H9 (cell line): ENCODE measurements at regions not wholly inside any gene's neighbourhood (a gene's known extent, or its start where the extent isn't known, plus 50 kb on each side); places are given as distances from the start of the nearest gene placed in this dataset.
A peak's percentile ranks its signal among the peaks of the same experiment; 100 is the strongest.

ENCODE experiments used
- DNase-seq: peaks from one replicate; pipeline ENCODE4 v3.0.0-alpha.2; 2017
- H2AFZ ChIP-seq: one replicate; pipeline ENCODE4 v1.6.1; 2013; ENCODE audit warnings: mild to moderate bottlenecking, low read length, control low read depth, moderate library complexity
- H2AK5ac ChIP-seq: 2 replicates; pipeline ENCODE4 v1.6.1; 2013; ENCODE audit warnings: low read length, control low read depth, mixed read lengths; ENCODE audit not compliant: insufficient read length
- H2BK120ac ChIP-seq: one replicate; pipeline ENCODE4 v1.6.1; 2013; ENCODE audit warnings: low read depth, mild to moderate bottlenecking, low read length, control low read depth, inconsistent platforms; ENCODE audit not compliant: poor library complexity, severe bottlenecking
- H2BK12ac ChIP-seq: 2 replicates; pipeline ENCODE4 v1.6.1; 2013; ENCODE audit warnings: low read length, control low read depth, mixed read lengths, low read depth; ENCODE audit not compliant: insufficient read length
- H2BK15ac ChIP-seq: 2 replicates; pipeline ENCODE4 v1.6.1; 2013; ENCODE audit warnings: low read depth, low read length, control low read depth
- H2BK20ac ChIP-seq: one replicate; pipeline ENCODE4 v1.6.1; 2013; ENCODE audit warnings: low read depth, mild to moderate bottlenecking, low read length, control low read depth, inconsistent platforms; ENCODE audit not compliant: poor library complexity, severe bottlenecking
- H2BK5ac ChIP-seq: 2 replicates; pipeline ENCODE4 v1.6.1; 2013; ENCODE audit warnings: low read length, control low read depth, mixed read lengths; ENCODE audit not compliant: insufficient read length
- H3K14ac ChIP-seq: 2 replicates; pipeline ENCODE4 v1.6.1; 2013; ENCODE audit warnings: low read length, control low read depth; ENCODE audit not compliant: insufficient read depth
- H3K18ac ChIP-seq: 2 replicates; pipeline ENCODE4 v1.6.1; 2013; ENCODE audit warnings: low read depth, mild to moderate bottlenecking, mixed read lengths, low read length, control low read depth; ENCODE audit not compliant: insufficient read length
- H3K23ac ChIP-seq: 2 replicates; pipeline ENCODE4 v1.6.1; 2013; ENCODE audit warnings: low read length, control low read depth, mixed read lengths, low read depth; ENCODE audit not compliant: insufficient read length
- H3K23me2 ChIP-seq: 2 replicates; pipeline ENCODE4 v1.6.1; 2013; ENCODE audit warnings: low read depth, mild to moderate bottlenecking, mixed read lengths, low read length, control low read depth; ENCODE audit not compliant: insufficient read length, poor library complexity, severe bottlenecking
- H3K27ac ChIP-seq: 2 replicates; pipeline ENCODE4 v1.5.1; 2013; ENCODE audit warnings: low read length, control low read depth, mixed read lengths, low read depth; ENCODE audit not compliant: insufficient read length
- H3K27me3 ChIP-seq: 2 replicates; pipeline ENCODE4 v1.6.1; 2013; ENCODE audit warnings: low read length, control low read depth, inconsistent platforms; ENCODE audit not compliant: insufficient read depth
- H3K4ac ChIP-seq: 2 replicates; pipeline ENCODE4 v1.6.1; 2013; ENCODE audit warnings: low read depth, mild to moderate bottlenecking, control low read depth, inconsistent platforms, low read length, moderate library complexity
- H3K4me1 ChIP-seq: 2 replicates; pipeline ENCODE4 v1.6.1; 2013; ENCODE audit warnings: low read length, control low read depth, inconsistent platforms; ENCODE audit not compliant: insufficient read depth
- H3K4me2 ChIP-seq: 2 replicates; pipeline ENCODE4 v1.6.1; 2013; ENCODE audit warnings: low read length, control low read depth, mixed read lengths; ENCODE audit not compliant: insufficient read length, insufficient read depth
- H3K56ac ChIP-seq: 2 replicates; pipeline ENCODE4 v1.6.1; 2013; ENCODE audit warnings: low read depth, mild to moderate bottlenecking, mixed read lengths, low read length, control low read depth; ENCODE audit not compliant: insufficient read length
- H3K79me1 ChIP-seq: 2 replicates; pipeline ENCODE4 v1.6.1; 2013; ENCODE audit warnings: low read depth, mild to moderate bottlenecking, moderate library complexity, low read length, control low read depth, inconsistent platforms; ENCODE audit not compliant: insufficient read depth, poor library complexity, severe bottlenecking
- H3K79me2 ChIP-seq: 2 replicates; pipeline ENCODE4 v1.6.1; 2013; ENCODE audit warnings: low read length, control low read depth, inconsistent platforms; ENCODE audit not compliant: insufficient read depth
- H3K9ac ChIP-seq: 2 replicates; pipeline ENCODE4 v1.6.1; 2013; ENCODE audit warnings: low read length, control low read depth, mixed read lengths; ENCODE audit not compliant: insufficient read length; ENCODE audit errors: extremely low read depth
- H3K9me3 ChIP-seq: one replicate; pipeline ENCODE4 v1.6.1; 2013; ENCODE audit warnings: low read depth, low read length, inconsistent platforms; ENCODE audit not compliant: control insufficient read depth
- H3T11ph ChIP-seq: one replicate; pipeline ENCODE4 v1.6.1; 2013; ENCODE audit warnings: mild to moderate bottlenecking, low read length, control low read depth, inconsistent platforms
- H4K20me1 ChIP-seq: one replicate; pipeline ENCODE4 v1.6.1; 2013; ENCODE audit not compliant: control insufficient read depth, insufficient read length, insufficient read depth
- H4K5ac ChIP-seq: 2 replicates; pipeline ENCODE4 v1.6.1; 2013; ENCODE audit warnings: low read depth, mild to moderate bottlenecking, mixed read lengths, low read length, control low read depth; ENCODE audit not compliant: insufficient read length
- H4K8ac ChIP-seq: replicated peaks from 2 replicates; pipeline ENCODE4 v1.6.1; 2013; ENCODE audit warnings: low read length, control low read depth, mixed read lengths, low read depth; ENCODE audit not compliant: insufficient read length
- H4K91ac ChIP-seq: 2 replicates; pipeline ENCODE4 v1.6.1; 2013; ENCODE audit warnings: low read depth, mild to moderate bottlenecking, moderate library complexity, mixed read lengths, low read length, control low read depth; ENCODE audit not compliant: insufficient read length
- H3K27ac Mint-ChIP-seq, 3 experiments: 2 replicates in 2 of 3; 3 replicates in 1 of 3; pipeline ENCODE4 v1.8.0; 2020 to 2021; ENCODE audit warnings: mixed read lengths in 3 of 3, mild to moderate bottlenecking in 1 of 3, moderate library complexity in 1 of 3
- H3K27me3 Mint-ChIP-seq: 2 replicates; pipeline ENCODE4 v1.8.0; 2021; ENCODE audit warnings: low read depth, mild to moderate bottlenecking, moderate library complexity, mixed read lengths
- H3K36me3 Mint-ChIP-seq, 3 experiments: 2 replicates in 2 of 3; 3 replicates in 1 of 3; pipeline ENCODE4 v1.8.0; 2020 to 2021; ENCODE audit warnings: low read depth in 3 of 3, mixed read lengths in 3 of 3; ENCODE audit not compliant: insufficient read depth in 1 of 3
- H3K4me1 Mint-ChIP-seq, 2 experiments: 2 replicates each; pipeline ENCODE4 v1.8.0; 2020; ENCODE audit warnings: mixed read lengths in 2 of 2
- H3K4me3 Mint-ChIP-seq, 2 experiments: 2 replicates in 1 of 2; 3 replicates in 1 of 2; pipeline ENCODE4 v1.8.0; 2020 to 2021; ENCODE audit warnings: mild to moderate bottlenecking in 2 of 2, mixed read lengths in 2 of 2, moderate library complexity in 1 of 2
- H3K9me3 Mint-ChIP-seq, 2 experiments: 2 replicates in 1 of 2; 3 replicates in 1 of 2; pipeline ENCODE4 v1.8.0; 2020; ENCODE audit warnings: mild to moderate bottlenecking in 2 of 2, mixed read lengths in 2 of 2, moderate library complexity in 1 of 2
- CTCF ChIP-seq: fragments of 200-600 bp; sonication (generic); conservative IDR thresholded peaks from 3 replicates; pipeline ENCODE4 v1.8.0; 2021; ENCODE audit warnings: antibody characterized with exemption, mild to moderate bottlenecking
- WGBS: extraction: QIAGEN DNeasy Blood & Tissue Kit; methylation state at CpG from one replicate; pipeline ENCODE4 v1.1.7; 2013; ENCODE audit warnings: missing lambda C conversion rate, low lambda C conversion rate, mixed read lengths; ENCODE audit not compliant: insufficient read length; ENCODE audit errors: extremely low coverage; 5-methylcytosine and 5-hydroxymethylcytosine counted together

GRCh38 chr10:128375171-128375570, 248.9 kb upstream of the MKI67 start:
- no peaks in the 10 kb centered on the region for H3K79me2 ChIP-seq
- H3K56ac ChIP-seq, result no peak overlapping the region
- no peak overlapping the region for H2BK5ac ChIP-seq
- H3K14ac ChIP-seq, result no peak overlapping the region
- Mint-ChIP-seq H3K36me3 (no peaks in the 10 kb centered on the region; a peak in 1 of 7 replicates), H3K4me3 (no peak overlapping the region), H3K4me1 (no peaks in the 10 kb centered on the region), H3K27ac (peak overlapping the region in 1 of 3 experiments; percentile 18; a peak in 1 of 7 replicates), H3K9me3 (no peaks in the 10 kb centered on the region; a peak in 1 of 5 replicates), H3K27me3 (peaks cover 5% of the 10 kb centered on the region)
- no peak overlapping the region for H2BK20ac ChIP-seq
- H3K18ac ChIP-seq, result no peak overlapping the region
- H3T11ph ChIP-seq, result no peak overlapping the region
- no peaks in the 10 kb centered on the region for H3K27me3 ChIP-seq
- DNase-seq, result no peak
- no peak overlapping the region for H3K27ac ChIP-seq
- WGBS, result no CpG with 5 or more reads among the region's 7 CpGs
- no peak overlapping the region for H2BK15ac ChIP-seq
- H3K4me1 ChIP-seq, result no peaks in the 10 kb centered on the region
- TF ChIP-seq CTCF, result no peak
- H4K91ac ChIP-seq, result no peak overlapping the region
- no peak overlapping the region for H2AFZ ChIP-seq
- no peak overlapping the region for H3K4me2 ChIP-seq
- no peak overlapping the region for H3K4ac ChIP-seq
- H4K20me1 ChIP-seq, result no peaks in the 10 kb centered on the region
- no peak overlapping the region for H4K8ac ChIP-seq
- H3K9me3 ChIP-seq, result no peaks in the 10 kb centered on the region
- H3K9ac ChIP-seq, result no peak overlapping the region
- H3K23ac ChIP-seq, result no peak overlapping the region
- H2BK12ac ChIP-seq, result no peak overlapping the region
- H3K23me2 ChIP-seq, result no peaks in the 10 kb centered on the region
- H2BK120ac ChIP-seq, result no peak overlapping the region
- H3K79me1 ChIP-seq, result no peaks in the 10 kb centered on the region
- H4K5ac ChIP-seq, result no peak overlapping the region
- no peak overlapping the region for H2AK5ac ChIP-seq
